GM04504 (cell line): ENCODE measurements at regions not wholly inside any gene's neighbourhood (a gene's known extent, or its start where the extent isn't known, plus 50 kb on each side); places are given as distances from the start of the nearest gene placed in this dataset.

ENCODE experiments used
- DNase-seq: peaks from one replicate; pipeline ENCODE4 v3.0.0-alpha.2; 2012; ENCODE audit warnings: low read depth

DNA sequence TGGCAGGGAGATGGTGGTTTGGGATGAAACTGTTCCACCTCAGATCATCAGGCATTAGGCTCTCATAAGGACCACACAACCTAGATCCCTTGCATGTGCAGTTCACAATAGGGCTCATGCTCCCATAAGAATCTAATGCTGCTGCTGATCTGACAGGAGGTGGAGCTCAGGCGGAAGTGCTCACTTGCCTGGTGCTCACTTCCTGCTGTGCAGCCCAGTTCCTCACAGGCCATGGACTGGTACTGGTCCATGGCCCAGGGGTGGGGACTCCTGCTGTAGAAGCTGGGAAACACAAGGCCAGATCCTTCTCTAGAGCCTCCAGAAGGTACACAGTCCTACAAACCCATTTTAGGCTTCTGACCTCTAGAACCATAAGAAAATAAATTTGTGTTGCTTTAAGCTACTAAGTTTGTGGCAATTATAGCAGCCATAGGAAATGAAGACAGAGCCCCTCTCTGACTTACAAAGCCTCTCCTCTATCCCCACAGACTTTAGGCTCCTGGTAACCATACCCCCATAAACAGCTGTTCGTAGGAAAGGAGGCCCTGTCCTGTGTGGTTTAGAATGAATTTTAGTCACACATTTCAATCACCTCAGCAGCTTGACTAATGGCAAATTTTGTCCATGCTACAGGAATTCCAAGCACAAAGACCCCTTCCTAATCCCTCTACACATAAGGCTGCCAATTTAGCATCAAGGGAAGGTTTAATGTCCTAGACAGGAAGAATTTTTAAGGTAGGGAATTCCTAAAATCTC lies 206.1 kb upstream of the PHYHIPL start:
- no peak for DNase-seq

DNA sequence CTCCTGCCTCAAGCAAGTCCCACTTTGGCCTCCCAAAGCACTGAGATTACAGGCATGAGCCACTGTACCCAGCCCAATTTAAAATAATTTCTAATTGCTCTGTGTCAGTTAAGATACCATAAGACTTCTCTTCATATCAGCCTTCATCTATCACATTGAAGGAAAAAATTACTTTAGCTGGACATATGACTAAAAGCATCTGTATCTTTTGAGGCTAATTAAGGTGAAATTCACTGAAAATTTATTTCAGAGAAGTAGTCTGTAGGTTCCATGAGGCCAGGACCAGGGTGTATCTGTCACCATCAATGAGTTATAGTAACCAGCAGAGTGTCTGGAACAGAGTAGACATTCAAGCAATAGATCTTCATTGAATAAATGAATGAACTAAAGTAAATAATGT lies 205.2 kb upstream of the PHYHIPL start:
- no peak for DNase-seq

DNA sequence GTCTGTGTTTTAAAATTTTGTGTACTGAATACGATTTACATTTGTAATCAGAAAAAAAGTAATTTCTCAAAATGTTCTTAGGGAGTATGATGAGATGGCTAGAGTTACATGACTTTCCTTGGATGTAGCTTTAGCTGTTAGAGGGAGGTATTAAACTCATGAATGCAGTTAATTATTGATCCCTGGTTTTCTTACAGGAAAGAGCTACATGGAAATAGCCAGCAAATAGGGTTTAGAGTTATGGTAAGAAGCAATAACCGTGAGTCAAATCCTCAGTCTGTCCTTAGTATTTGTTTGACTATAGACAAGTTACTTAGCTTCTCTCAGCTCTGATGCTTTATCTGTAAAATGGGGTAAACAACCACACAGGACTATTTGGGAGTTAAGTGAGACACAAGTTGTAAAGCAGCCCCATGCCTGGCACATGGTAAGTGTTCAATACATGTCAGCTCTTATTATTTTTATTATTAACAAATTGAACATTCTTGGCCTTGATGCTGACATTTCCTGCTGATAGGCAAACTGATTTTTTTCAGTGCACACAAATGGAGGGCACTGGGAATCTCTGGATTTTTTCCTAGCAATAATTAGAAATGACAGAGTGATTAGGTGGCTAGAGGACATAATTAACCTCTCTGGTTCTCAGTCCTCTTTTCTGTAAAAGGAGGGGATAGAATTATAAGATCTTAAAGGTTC lies 204.5 kb upstream of the PHYHIPL start:
- DNase-seq: no peak

DNA sequence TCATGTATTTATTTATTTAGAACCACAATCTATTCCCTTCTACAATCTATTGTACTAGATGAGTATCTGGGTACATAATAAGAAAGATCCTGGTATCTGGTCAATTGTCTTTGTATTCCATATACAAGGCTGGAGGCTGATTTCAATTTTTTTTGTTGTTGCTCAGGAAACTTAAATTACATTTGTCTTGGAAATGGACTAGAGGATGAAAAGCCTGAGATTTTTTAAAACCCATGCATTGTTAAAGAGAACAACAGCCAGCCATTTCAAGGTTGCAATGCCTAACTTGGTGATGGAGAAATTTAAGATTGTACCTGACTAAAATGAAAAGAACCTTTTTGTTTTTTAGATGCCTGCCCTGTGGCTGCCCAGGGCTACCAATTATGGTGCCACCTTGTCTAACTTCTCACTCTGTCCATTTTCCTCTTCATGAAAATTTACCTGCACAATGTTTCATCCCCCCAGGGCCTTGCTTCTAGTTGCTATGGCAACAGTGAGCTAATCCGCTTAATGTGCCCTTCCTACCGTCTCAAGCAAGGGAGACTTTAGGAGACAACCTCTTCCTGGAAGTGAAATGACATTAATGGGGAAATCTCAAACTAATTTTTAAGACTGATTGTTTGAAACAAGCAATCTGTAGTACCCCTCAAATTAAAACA lies 203.7 kb upstream of the PHYHIPL start:
- DNase-seq: no peak

DNA sequence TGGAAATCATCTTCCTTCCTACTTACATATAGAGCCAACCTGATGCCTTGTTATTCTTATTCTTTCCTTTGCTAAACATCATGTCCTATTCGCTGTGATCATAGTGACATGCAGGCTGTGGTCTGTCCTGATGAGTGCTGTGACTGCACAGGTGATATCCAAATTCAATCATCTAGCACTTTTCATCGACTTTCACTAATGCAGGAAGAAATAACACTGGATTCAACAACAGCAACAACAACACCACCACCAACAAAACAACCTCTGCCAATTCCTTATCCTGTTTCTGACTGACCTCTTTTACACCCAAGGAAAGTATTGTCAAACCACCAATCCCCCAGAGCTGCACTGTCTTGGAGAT lies 203.2 kb upstream of the PHYHIPL start:
- DNase-seq: no peak

DNA sequence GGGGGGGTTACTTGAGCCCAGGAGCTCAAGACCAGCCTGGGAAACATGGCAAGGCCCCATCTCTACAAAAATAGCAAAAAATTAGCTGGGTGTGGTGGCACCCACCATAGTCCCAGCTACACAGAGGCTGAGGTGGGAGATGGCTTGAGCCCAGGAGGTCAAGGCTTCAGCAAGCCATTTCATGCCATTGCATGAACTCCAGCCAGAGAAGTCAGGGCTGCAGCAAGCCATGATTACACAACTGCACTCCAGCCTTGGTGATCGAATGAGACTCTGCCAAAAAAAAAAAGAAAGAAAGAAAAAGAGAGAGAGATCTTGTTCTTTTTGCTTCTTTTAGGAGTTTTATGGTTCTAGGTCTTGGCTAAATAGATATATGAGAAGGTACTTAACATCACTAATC lies 200.2 kb upstream of the PHYHIPL start:
- no peak for DNase-seq

DNA sequence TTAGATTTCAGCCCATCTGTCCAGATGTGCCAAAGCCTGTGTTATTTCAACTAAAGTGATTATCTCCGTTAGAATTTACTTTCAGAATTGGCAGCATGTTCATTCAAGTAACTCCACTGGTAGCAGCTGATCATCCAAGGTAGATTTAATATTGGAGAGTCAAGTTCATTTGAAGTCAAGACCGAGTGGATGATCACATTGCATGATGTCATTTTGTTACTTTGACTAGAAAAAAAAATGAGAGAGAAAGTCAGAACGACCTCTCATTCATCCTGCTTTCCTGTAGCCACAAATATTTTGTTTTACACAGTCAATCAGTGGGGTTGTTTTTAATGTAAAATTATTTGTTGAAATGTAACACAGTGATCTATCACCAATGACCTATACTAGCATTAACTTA lies 196.7 kb upstream of the PHYHIPL start:
- DNase-seq: no peak

DNA sequence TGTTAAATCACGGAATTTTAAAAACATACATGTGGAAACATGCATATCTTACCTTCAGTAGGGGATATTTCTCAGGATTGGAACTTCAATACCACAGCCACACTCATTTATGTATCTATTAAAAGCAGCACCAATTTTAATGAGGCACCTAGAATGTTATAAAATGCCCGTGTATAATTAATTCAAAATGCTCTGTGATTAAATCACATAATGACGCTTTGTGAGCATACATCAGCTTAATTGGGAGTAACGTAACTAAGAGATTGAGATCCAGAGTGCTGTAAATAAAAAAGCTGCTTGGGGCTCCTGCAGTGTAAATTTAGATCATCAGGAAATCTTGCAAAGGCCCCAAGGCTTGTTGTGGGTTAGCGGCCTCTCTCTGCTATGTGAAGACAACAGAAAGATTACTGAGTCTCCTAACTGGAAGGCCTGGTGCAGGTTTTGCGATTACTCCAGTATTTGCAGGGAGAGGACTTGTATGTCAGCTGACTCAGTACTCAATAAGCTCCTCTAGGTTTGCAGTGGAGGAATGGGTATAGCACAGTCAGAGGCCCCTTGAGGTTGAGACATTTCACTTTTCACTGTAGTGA lies 195.5 kb upstream of the PHYHIPL start:
- no peak for DNase-seq

DNA sequence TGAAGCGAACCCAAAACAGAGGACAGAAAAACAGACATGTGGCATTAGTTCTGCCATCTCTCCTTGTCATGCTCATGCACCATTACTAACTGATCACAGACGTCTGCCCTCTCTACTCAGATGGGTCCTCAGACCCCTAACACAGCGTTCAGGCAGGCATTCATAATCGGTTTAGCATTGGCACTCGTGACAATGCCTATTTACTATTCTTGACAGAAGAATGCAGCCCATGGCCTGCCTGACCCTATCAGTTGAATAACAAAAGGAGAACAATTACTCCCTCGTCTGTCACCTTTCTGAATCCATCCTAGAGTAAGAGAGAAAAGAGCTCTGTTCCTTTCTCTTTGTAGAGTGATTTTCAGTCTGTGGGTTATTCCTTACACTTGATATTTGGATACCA lies 194.6 kb upstream of the PHYHIPL start:
- DNase-seq: no peak

DNA sequence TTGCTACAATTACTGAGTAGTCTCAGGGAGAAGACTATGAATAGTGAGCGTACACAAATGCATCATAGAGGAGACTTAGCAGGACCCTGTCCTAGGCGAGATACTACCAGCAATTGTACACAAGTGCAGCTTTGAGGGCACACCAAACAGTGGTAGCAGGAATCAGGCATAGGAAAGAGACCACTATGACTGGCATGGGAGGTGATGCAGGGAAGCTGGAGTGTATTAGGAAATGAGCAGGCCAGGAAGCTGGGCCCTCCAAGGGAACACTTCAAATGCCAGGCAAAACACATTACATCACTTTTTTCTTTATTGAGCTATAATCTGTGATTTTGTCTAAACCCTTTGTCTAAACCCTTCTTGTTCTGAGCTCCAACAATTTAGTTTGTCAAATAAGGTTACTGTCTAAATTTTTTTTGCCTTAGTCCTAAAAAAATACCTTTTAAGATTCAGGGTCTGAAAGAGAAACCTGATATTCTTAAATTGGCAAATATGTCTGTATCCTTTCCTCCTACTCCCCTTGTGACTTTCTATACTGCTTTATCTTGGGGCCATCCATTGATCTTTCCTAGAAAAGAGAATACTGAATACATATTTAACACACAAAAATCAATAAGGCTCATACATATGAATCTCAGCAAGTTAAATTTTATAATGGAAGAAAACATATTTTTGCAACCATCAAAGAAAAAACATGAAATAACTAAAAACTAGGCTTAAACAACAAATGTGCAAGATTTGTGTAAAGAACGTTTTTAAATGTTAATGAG lies 193.8 kb upstream of the PHYHIPL start:
- no peak for DNase-seq

DNA sequence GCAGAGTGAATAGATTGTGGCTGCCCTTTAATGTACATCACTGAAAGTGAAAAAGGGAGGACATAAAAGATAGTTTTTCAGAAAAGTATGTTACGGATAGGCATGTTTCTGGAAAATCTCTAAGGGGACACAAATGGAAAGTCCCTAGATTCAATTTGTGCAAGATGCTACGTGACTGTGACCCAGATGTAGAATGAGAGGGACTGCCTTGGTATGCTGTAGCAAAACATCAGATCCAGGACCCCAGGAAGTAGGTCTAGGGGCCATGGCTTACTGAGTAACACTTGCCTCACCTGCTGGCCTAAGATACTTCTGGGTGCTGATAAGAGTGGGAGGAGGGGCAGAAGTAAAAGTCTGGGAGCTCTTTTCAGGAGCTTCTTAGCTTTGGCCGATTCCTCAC lies 191.2 kb upstream of the PHYHIPL start:
- no peak for DNase-seq

DNA sequence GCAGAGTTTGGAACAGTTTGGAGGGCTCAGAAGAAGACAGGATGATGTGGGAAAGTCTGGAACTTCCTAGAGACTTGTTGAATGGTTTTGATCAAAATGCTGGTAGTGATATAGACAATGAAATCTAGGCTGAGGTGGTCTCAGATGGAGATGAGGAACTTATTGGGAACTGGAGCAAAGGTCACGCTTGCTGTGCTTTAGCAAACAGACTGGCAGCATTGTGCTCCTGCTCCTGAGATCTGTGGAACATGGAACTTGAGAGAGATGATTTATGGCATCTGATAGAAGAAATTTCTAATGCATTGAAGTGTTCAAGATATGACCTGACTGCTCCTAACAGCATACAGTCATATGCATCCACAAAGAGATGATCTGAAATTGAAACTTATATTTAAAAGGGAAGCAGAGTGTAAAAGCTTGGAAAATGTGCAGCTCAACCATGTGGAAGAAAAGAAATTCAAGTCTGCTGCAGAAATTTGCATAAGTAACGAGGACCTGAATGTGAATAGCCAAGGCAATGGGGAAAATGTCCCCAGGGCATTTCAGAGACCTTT lies 186.9 kb upstream of the PHYHIPL start:
- no peak for DNase-seq

DNA sequence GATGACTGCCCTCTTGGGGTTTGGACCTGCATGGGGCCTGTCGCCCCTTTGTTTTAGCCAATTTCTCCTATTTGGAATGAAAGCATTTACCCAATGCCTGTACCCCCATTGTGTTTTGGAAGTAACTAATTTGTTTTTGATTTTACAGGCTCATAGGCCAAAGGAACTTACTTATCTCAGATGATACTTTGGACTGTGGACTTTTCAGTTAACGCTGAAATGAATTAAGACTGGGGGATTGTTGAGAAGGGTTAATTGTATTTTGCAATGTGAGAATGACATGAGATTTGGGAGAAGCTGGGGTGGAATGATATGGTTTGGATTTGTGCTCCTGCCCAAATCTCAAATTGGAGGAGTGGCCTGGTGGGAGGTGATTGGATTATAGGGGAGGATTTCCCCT lies 185.8 kb upstream of the PHYHIPL start:
- DNase-seq: no peak

DNA sequence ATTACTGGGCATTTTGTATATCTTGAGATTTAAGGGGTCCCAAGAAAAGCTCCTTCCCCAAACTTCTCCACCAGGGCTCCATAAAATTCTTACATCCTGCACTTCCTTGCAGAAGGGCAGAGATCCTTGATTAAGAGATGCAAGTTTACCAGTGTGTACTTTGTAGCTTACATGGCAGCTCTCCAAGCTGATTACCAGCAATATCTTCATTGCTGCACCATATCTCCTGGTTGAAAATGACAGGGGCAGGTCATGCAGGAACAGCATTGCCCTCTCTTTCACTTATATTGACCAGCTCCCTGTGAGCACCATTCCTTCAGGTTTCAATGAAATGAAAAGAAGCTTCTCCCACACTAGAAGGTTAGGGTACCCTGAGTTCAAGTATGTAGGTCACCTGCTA lies 184.6 kb upstream of the PHYHIPL start:
- DNase-seq: no peak

DNA sequence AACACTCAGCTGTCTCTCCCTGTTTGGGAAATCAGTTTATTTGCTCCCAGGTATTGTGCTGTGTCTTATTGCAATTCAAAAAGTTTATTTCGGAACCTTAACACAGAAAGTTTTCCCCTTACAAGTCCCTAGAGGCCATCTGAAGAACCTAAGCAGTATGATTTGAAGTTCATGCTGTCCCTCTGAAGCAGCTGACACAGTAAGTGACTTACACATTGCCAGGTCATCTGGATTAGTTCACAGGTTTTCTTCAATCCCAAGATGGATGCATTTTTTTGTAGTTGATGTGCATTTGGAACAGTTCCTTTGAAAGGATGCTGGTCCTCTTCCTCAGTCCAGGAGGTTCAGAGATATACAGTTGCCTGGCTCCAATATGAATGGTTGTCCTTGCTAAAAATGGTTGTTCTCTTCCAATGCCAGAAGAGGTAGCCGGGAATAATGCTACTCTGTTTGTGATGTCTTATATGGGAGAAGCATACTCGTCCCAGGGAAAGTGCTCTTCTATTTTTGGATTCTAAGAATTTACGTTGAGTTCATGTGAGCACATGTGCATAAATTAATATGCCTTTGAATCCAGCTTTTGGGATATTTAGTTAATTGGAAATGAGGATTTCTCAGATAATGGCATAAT lies 183.5 kb upstream of the PHYHIPL start:
- no peak for DNase-seq

DNA sequence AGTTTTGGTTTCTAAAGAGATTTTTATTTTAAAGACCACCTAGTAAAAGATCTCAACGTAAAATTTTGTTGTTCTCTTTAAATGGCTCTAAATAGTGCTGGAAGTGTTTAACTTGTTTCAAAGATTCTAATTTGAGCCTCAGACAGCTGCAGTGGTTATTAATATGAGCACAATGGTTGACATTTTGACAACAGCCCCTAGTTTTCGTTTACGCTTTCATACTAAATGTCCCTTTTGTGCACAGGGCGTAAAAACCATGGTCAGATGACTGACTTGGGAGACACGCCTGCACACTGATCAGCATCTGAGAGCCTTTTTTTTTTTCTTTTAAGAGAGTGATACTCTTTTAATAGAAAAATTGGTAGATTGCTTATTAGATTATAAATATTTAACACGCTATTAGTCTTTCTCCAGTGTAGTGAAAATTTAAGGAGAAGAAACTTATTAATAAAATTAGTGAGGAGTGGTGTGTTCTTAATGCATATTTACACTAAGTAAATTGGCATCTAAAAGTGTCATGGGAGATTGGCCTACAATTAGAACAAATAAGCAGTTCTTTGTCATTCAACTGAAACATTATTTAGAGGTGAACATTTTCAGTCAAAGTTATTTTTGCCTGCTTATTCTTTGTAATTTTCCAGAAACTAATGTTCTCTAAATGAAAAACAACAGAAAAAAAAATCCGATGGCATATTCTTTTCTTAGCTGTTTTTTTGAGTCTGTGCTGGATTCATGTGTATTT lies 182.8 kb upstream of the PHYHIPL start:
- DNase-seq: no peak

DNA sequence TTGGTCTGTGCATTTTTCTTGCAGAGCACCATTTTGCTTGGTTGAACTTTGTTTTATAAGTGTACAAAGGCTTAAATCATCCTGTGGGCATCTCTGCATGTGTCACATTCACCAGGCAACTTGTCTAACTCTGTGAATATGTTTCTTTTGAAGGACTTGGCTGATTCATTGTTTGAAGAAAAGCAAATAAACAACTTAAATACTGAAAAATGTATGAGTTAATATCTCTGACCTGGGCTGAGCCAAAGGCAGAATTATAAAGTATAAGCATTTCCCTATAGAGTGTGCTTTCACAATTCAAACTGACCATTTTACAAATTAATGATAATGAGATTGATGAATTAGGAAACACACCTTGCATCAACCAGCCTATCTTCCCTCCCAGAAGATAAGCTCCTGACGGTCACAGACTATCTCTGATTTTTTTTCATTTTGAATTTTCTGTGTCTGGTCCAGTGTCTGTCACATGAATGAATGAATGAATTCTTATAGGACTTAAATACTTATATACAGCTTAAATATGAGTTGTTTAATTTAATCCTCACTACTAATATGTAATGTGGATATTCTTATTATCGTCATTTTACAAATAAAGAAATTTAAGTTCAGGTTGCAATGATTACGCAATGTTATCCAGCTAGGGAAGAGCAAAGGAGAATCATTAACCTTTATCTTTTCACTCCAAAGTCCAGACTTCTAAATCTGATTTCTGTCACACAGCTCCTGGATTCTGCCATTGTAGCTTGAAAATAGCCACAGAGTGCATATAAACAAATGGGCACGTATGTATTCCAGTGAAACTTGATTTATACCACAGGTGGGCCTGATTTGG lies 182.0 kb upstream of the PHYHIPL start:
- no peak for DNase-seq

DNA sequence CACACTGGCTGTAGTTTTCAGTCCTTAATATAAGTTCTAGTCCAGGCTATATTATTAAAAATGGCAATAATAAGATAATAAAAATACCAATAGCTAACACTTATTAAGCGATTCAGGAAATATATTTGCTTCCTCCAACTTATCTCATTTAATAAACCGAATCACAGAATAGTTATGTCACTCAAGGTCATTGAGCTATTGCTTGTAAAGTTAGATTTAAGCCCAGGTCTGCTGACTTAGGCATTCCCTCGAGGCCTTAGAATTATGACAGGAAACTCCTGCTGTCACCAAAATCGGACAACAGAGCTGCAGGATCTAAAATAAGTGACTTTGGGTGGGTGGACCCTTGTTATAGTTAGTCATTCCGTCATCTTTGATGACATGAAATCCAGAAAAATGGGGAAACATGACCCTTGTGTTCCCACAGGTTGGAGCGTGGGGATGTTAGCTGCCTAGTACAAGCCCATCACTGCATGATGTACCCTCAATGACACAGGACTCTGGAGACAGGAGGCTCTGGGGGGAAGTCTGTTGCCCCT lies 181.3 kb upstream of the PHYHIPL start:
- no peak for DNase-seq

DNA sequence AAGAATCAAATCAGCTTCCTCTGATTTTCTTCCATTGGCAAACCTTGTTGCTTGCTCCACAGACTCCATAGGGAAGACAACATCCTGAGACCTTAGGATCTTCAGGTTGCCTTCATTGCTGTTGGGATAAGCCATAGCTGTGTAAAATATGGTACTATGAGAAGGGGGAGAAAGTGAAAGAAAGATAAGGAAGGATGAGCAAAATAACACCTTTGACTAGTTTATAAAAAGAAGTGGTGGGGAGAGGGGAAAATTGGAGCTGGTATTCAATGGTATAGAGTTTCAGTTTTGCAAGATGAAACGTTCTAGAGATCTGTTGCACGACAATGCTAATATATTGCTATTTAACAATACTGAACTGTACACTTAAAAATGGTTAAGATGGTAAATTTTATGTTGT lies 180.4 kb upstream of the PHYHIPL start:
- no peak for DNase-seq

DNA sequence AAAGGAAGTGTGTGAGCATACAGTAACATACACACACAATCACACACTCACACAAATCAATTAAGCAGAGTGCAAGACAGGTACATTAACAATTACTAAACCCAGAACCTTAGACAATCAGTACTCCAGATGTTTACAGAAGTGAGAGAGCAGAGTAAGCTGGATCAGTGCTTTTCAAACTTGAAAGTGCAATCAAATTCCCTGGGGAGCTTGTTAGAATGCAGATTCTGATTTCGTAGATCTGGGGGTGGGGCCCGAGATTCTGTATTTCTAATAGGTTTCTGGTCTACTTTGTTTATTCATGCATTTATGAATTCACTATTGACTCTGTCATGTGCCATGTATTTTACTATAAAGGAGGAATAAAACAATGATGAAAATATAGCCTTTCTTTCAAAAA lies 179.6 kb upstream of the PHYHIPL start:
- no peak for DNase-seq
